Retina (tissue), 1 donor: ENCODE measurements at regions not wholly inside any gene's neighbourhood (a gene's known extent, or its start where the extent isn't known, plus 50 kb on each side); places are given as distances from the start of the nearest gene placed in this dataset.
A peak's percentile ranks its signal among the peaks of the same experiment; 100 is the strongest.
"Not testable (repeated sequence)": the region's sequence is repeated elsewhere in the genome, so short reads cannot be mapped to it uniquely, and the experiment has no call there.

Experiments used
- DNase-seq: peaks from one replicate; pipeline ENCODE4 v3.0.0-alpha.2; 2016

- no peak for DNase-seq
Observed at GRCh38 chr5:167845952-167846351, 445.5 kb upstream of the WWC1 start.

- DNase-seq: no peak
Observed at GRCh38 chr5:167849874-167850273, 441.6 kb upstream of the WWC1 start.

GRCh38 chr5:167850911-167851310 lies 440.5 kb upstream of the WWC1 start:
- DNase-seq: no peak

GRCh38 chr5:167851416-167851815 lies 440.0 kb upstream of the WWC1 start:
- no peak for DNase-seq

- no peak for DNase-seq
Observed at GRCh38 chr5:167852515-167852914, 438.9 kb upstream of the WWC1 start.

- DNase-seq: no peak
Observed at GRCh38 chr5:167853421-167853820, 438.0 kb upstream of the WWC1 start.

GRCh38 chr5:167855818-167856217 lies 435.6 kb upstream of the WWC1 start:
- DNase-seq: no peak

GRCh38 chr5:167857321-167857720 lies 434.1 kb upstream of the WWC1 start:
- DNase-seq: no peak

- not testable (repeated sequence) for DNase-seq
Observed at GRCh38 chr5:167858186-167858855, 433.1 kb upstream of the WWC1 start.

GRCh38 chr5:167861129-167861927 lies 430.1 kb upstream of the WWC1 start:
- DNase-seq: peak; percentile 36

GRCh38 chr5:167861928-167862426 lies 429.5 kb upstream of the WWC1 start:
- no peak for DNase-seq

- no peak for DNase-seq
Observed at GRCh38 chr5:167863883-167864282, 427.6 kb upstream of the WWC1 start.

- no peak for DNase-seq
Observed at GRCh38 chr5:167864801-167865200, 426.6 kb upstream of the WWC1 start.

- no peak for DNase-seq
Observed at GRCh38 chr5:167866797-167867196, 424.6 kb upstream of the WWC1 start.

- peak; percentile 14 for DNase-seq
Observed at GRCh38 chr5:167867281-167867680, 424.2 kb upstream of the WWC1 start.

- DNase-seq: no peak
Observed at GRCh38 chr5:167869125-167869524, 422.3 kb upstream of the WWC1 start.

- no peak for DNase-seq
Observed at GRCh38 chr5:167870055-167870454, 421.4 kb upstream of the WWC1 start.

- DNase-seq: no peak
Observed at GRCh38 chr5:167871091-167871490, 420.4 kb upstream of the WWC1 start.

- no peak for DNase-seq
Observed at GRCh38 chr5:167872791-167873190, 418.7 kb upstream of the WWC1 start.

GRCh38 chr5:167877114-167877722 lies 414.2 kb upstream of the WWC1 start:
- no peak for DNase-seq

GRCh38 chr5:167877924-167878323 lies 413.5 kb upstream of the WWC1 start:
- DNase-seq: no peak

- DNase-seq: no peak
Observed at GRCh38 chr5:167880420-167880819, 411.0 kb upstream of the WWC1 start.

- DNase-seq: no peak
Observed at GRCh38 chr5:167881041-167881440, 410.4 kb upstream of the WWC1 start.

GRCh38 chr5:167886196-167886595 lies 405.2 kb upstream of the WWC1 start:
- no peak for DNase-seq
